ENCODE measurements at regions not wholly inside any gene's neighbourhood (a gene's known extent, or its start where the extent isn't known, plus 50 kb on each side); places are given as distances from the start of the nearest gene placed in this dataset.

- no peaks in the 10 kb centered on the region for H3K36me3 ChIP-seq
- no peaks in the 10 kb centered on the region for H3K9me3 ChIP-seq
- H3K4me1 ChIP-seq = no peaks in the 10 kb centered on the region
- DNase-seq (no peak), ATAC-seq (no peak)
- H3K27me3 ChIP-seq = no peaks in the 10 kb centered on the region
- in situ Hi-C loops (cut with MboI; ENCODE audit: low sequenced_read_pairs in 4 of 4) = no loop called here
- TF ChIP-seq POLR2A (IDR thresholded peaks at IDR 0.05) (no peak), CTCF (IDR thresholded peaks at IDR 0.05 in 4 of 5, conservative IDR thresholded peaks at IDR 0.05 in 1 of 5) (no peak)
- H3K27ac ChIP-seq = no peak overlapping the region
- no peak overlapping the region for H3K4me3 ChIP-seq
- intact Hi-C loops (cut with DNase I; ENCODE audit: low total_unique reads) = no loop called here
Measured at GRCh38 chr1:239436286-239436685, 49.9 kb downstream of the CHRM3 start.

GRCh38 chr1:239437822-239438221 is 51.5 kb downstream of the CHRM3 start:
- ATAC-seq (no peak), DNase-seq (no peak)
- H3K27ac ChIP-seq = no peak overlapping the region
- intact Hi-C loops (cut with DNase I; ENCODE audit: low total_unique reads) = no loop called here
- TF ChIP-seq CTCF (IDR thresholded peaks at IDR 0.05 in 4 of 5, conservative IDR thresholded peaks at IDR 0.05 in 1 of 5) = no peak
- no peak for TF ChIP-seq POLR2A (IDR thresholded peaks at IDR 0.05)
- no peaks in the 10 kb centered on the region for H3K4me1 ChIP-seq
- no peaks in the 10 kb centered on the region for H3K36me3 ChIP-seq
- no peak overlapping the region for H3K4me3 ChIP-seq
- no peaks in the 10 kb centered on the region for H3K27me3 ChIP-seq
- in situ Hi-C loops (cut with MboI; ENCODE audit: low sequenced_read_pairs in 4 of 4) = no loop called here
- no peaks in the 10 kb centered on the region for H3K9me3 ChIP-seq

GRCh38 chr1:239438891-239439290 is 52.5 kb downstream of the CHRM3 start:
- no peak overlapping the region for H3K27ac ChIP-seq
- H3K36me3 ChIP-seq = no peaks in the 10 kb centered on the region
- H3K4me1 ChIP-seq = no peaks in the 10 kb centered on the region
- ATAC-seq = no peak
- intact Hi-C loops (cut with DNase I; ENCODE audit: low total_unique reads) (no loop called here), in situ Hi-C loops (cut with MboI; ENCODE audit: low sequenced_read_pairs in 4 of 4) (no loop called here)
- DNase-seq = no peak
- no peak overlapping the region for H3K4me3 ChIP-seq
- H3K27me3 ChIP-seq = no peaks in the 10 kb centered on the region
- H3K9me3 ChIP-seq = no peaks in the 10 kb centered on the region
- TF ChIP-seq CTCF (IDR thresholded peaks at IDR 0.05 in 4 of 5, conservative IDR thresholded peaks at IDR 0.05 in 1 of 5) (no peak), POLR2A (IDR thresholded peaks at IDR 0.05) (no peak)

- in situ Hi-C loops (cut with MboI; ENCODE audit: low sequenced_read_pairs in 4 of 4) (no loop called here), intact Hi-C loops (cut with DNase I; ENCODE audit: low total_unique reads) (no loop called here)
- Histone ChIP-seq H3K27me3 (no peaks in the 10 kb centered on the region), H3K36me3 (no peaks in the 10 kb centered on the region), H3K9me3 (no peaks in the 10 kb centered on the region), H3K27ac (no peak overlapping the region), H3K4me1 (no peaks in the 10 kb centered on the region), H3K4me3 (no peak overlapping the region)
- TF ChIP-seq POLR2A (IDR thresholded peaks at IDR 0.05) = no peak
- TF ChIP-seq CTCF (IDR thresholded peaks at IDR 0.05 in 4 of 5, conservative IDR thresholded peaks at IDR 0.05 in 1 of 5) = no peak
- DNase-seq (no peak), ATAC-seq (no peak)
Measured at GRCh38 chr1:239443361-239443760, 57.0 kb downstream of the CHRM3 start.

GRCh38 chr1:239446611-239447010 is 60.2 kb downstream of the CHRM3 start:
- no peak overlapping the region for H3K4me3 ChIP-seq
- H3K4me1 ChIP-seq = no peaks in the 10 kb centered on the region
- H3K27me3 ChIP-seq = no peaks in the 10 kb centered on the region
- in situ Hi-C loops (cut with MboI; ENCODE audit: low sequenced_read_pairs in 4 of 4) = no loop called here
- H3K9me3 ChIP-seq = no peaks in the 10 kb centered on the region
- H3K27ac ChIP-seq = no peak overlapping the region
- ATAC-seq = no peak
- intact Hi-C loops (cut with DNase I; ENCODE audit: low total_unique reads) = no loop called here
- no peak for TF ChIP-seq CTCF (IDR thresholded peaks at IDR 0.05 in 4 of 5, conservative IDR thresholded peaks at IDR 0.05 in 1 of 5)
- TF ChIP-seq POLR2A (IDR thresholded peaks at IDR 0.05) = no peak
- no peak for DNase-seq
- H3K36me3 ChIP-seq = no peaks in the 10 kb centered on the region

Data from gastrocnemius medialis (tissue), 4 donors.